Endodermal cell (in vitro differentiated cells): ENCODE measurements at regions not wholly inside any gene's neighbourhood (a gene's known extent, or its start where the extent isn't known, plus 50 kb on each side); places are given as distances from the start of the nearest gene placed in this dataset.
A peak's percentile ranks its signal among the peaks of the same experiment; 100 is the strongest.

Experiments
- DNase-seq: peaks from one replicate; pipeline ENCODE4 v3.0.0-alpha.2; 2017
- H3K27ac ChIP-seq: 2 replicates; pipeline ENCODE4 v1.5.1; 2013; ENCODE audit warnings: mild to moderate bottlenecking, low read depth, low read length, moderate library complexity
- H3K27me3 ChIP-seq: 2 replicates; pipeline ENCODE4 v1.6.1; 2013; ENCODE audit warnings: mild to moderate bottlenecking, low read length, moderate library complexity; ENCODE audit not compliant: insufficient read depth, control insufficient read depth, poor library complexity, severe bottlenecking
- H3K36me3 ChIP-seq: 2 replicates; pipeline ENCODE4 v1.7.0; 2013; ENCODE audit warnings: mild to moderate bottlenecking, low read length, moderate library complexity; ENCODE audit not compliant: control insufficient read depth, insufficient read depth
- H3K4me1 ChIP-seq: one replicate; pipeline ENCODE4 v1.7.0; 2013; ENCODE audit warnings: low read length; ENCODE audit not compliant: control insufficient read depth, insufficient read depth
- H3K4me3 ChIP-seq: 2 replicates; pipeline ENCODE4 v1.5.1; 2013; ENCODE audit warnings: mild to moderate bottlenecking, low read length, moderate library complexity
- H3K9ac ChIP-seq: 2 replicates; pipeline ENCODE4 v1.6.1; 2013; ENCODE audit warnings: mild to moderate bottlenecking, low read length, moderate library complexity; ENCODE audit not compliant: poor library complexity, severe bottlenecking; ENCODE audit errors: extremely low read depth
- H3K9me3 ChIP-seq: 2 replicates; pipeline ENCODE4 v1.6.1; 2013; ENCODE audit warnings: mild to moderate bottlenecking, low read length, moderate library complexity; ENCODE audit not compliant: control insufficient read depth
- H3K27ac Mint-ChIP-seq: 2 replicates; pipeline ENCODE4 v1.8.0; 2020; ENCODE audit warnings: mixed read lengths
- H3K27me3 Mint-ChIP-seq: 2 replicates; pipeline ENCODE4 v1.8.0; 2021; ENCODE audit warnings: mild to moderate bottlenecking, mixed read lengths; ENCODE audit not compliant: insufficient read depth
- H3K36me3 Mint-ChIP-seq: 2 replicates; pipeline ENCODE4 v1.8.0; 2020; ENCODE audit warnings: low read depth, mixed read lengths
- H3K4me1 Mint-ChIP-seq: 2 replicates; pipeline ENCODE4 v1.8.0; 2020; ENCODE audit warnings: mixed read lengths
- H3K4me3 Mint-ChIP-seq: 2 replicates; pipeline ENCODE4 v1.8.0; 2020; ENCODE audit warnings: mild to moderate bottlenecking, moderate library complexity, mixed read lengths
- H3K9me3 Mint-ChIP-seq: 2 replicates; pipeline ENCODE4 v1.8.0; 2020; ENCODE audit warnings: mild to moderate bottlenecking, mixed read lengths
- CTCF ChIP-seq: fragments of 200-600 bp; sonication (generic); conservative IDR thresholded peaks from 2 replicates; pipeline ENCODE4 v1.5.0; 2021; ENCODE audit warnings: antibody characterized with exemption, mild to moderate bottlenecking
- WGBS, 2 experiments: methylation state at CpG; one replicate each; pipeline versions ENCODE4 v1.1.5 to v1.1.7; 2013; ENCODE audit warnings: missing lambda C conversion rate in 2 of 2, mixed read lengths in 1 of 2; ENCODE audit not compliant: insufficient coverage in 1 of 2, insufficient read length in 1 of 2; 5-methylcytosine and 5-hydroxymethylcytosine counted together

- no peaks in the 10 kb centered on the region for H3K9me3 Mint-ChIP-seq
- Histone ChIP-seq H3K27ac (no peak overlapping the region), H3K9ac (no peak overlapping the region), H3K36me3 (no peaks in the 10 kb centered on the region), H3K4me3 (no peak overlapping the region), H3K9me3 (no peaks in the 10 kb centered on the region), H3K4me1 (peaks cover 4% of the 10 kb centered on the region), H3K27me3 (no peaks in the 10 kb centered on the region)
- 86% methylated on average over 1 of the region's 1 CpG; no CpG with 5 or more reads in 1 of the 2 experiments for WGBS, 2 experiments
- no peaks in the 10 kb centered on the region for H3K36me3 Mint-ChIP-seq
- H3K4me1 Mint-ChIP-seq, result peaks cover 7% of the 10 kb centered on the region
- no peak overlapping the region for H3K4me3 Mint-ChIP-seq
- H3K27me3 Mint-ChIP-seq, result peaks cover 1% of the 10 kb centered on the region
- DNase-seq, result no peak
- TF ChIP-seq CTCF, result no peak
- H3K27ac Mint-ChIP-seq, result no peak overlapping the region
These were observed 247.0 kb upstream of the CCL2 start for GRCh38 chr17:34008125-34008524.

GRCh38 chr17:34009912-34010311 lies 245.2 kb upstream of the CCL2 start:
- no peak overlapping the region for H3K9ac ChIP-seq
- no peaks in the 10 kb centered on the region for H3K27me3 ChIP-seq
- Mint-ChIP-seq H3K4me1 (peaks cover 7% of the 10 kb centered on the region), H3K4me3 (no peak overlapping the region), H3K9me3 (no peaks in the 10 kb centered on the region), H3K27me3 (peaks cover 1% of the 10 kb centered on the region), H3K27ac (no peak overlapping the region), H3K36me3 (no peaks in the 10 kb centered on the region)
- no peak for TF ChIP-seq CTCF
- no peaks in the 10 kb centered on the region for H3K9me3 ChIP-seq
- H3K36me3 ChIP-seq, result no peaks in the 10 kb centered on the region
- peaks cover 4% of the 10 kb centered on the region for H3K4me1 ChIP-seq
- no peak overlapping the region for H3K27ac ChIP-seq
- WGBS, 2 experiments, result 92% methylated on average over 5 of the region's 5 CpGs
- DNase-seq, result peak; percentile 44
- no peak overlapping the region for H3K4me3 ChIP-seq

- Mint-ChIP-seq H3K36me3 (no peaks in the 10 kb centered on the region), H3K4me3 (no peak overlapping the region), H3K27ac (no peak overlapping the region), H3K9me3 (no peaks in the 10 kb centered on the region), H3K4me1 (peaks cover 7% of the 10 kb centered on the region), H3K27me3 (peaks cover 1% of the 10 kb centered on the region)
- Histone ChIP-seq H3K9me3 (no peaks in the 10 kb centered on the region), H3K27ac (no peak overlapping the region), H3K9ac (no peak overlapping the region), H3K36me3 (no peaks in the 10 kb centered on the region), H3K4me1 (peaks cover 4% of the 10 kb centered on the region), H3K27me3 (no peaks in the 10 kb centered on the region), H3K4me3 (no peak overlapping the region)
- TF ChIP-seq CTCF, result no peak
- DNase-seq, result no peak
- 83 to 90% methylated on average over 1 to 2 of the region's 2 CpGs for WGBS, 2 experiments
These were observed 244.6 kb upstream of the CCL2 start for GRCh38 chr17:34010534-34010933.
